ENCODE measurements at regions not wholly inside any gene's neighbourhood (a gene's known extent, or its start where the extent isn't known, plus 50 kb on each side); places are given as distances from the start of the nearest gene placed in this dataset.

GRCh38 chr14:98138666-98139065 lies 1133.3 kb downstream of the BCL11B start:
- no peak for TF ChIP-seq POLR2A (IDR thresholded peaks at IDR 0.05; ENCODE audit: low read depth)
- TF ChIP-seq EP300 (IDR thresholded peaks at IDR 0.05): no peak
